ENCODE measurements at regions not wholly inside any gene's neighbourhood (a gene's known extent, or its start where the extent isn't known, plus 50 kb on each side); places are given as distances from the start of the nearest gene placed in this dataset.
"Not testable (repeated sequence)": the region's sequence is repeated elsewhere in the genome, so short reads cannot be mapped to it uniquely, and the experiment has no call there.

DNA sequence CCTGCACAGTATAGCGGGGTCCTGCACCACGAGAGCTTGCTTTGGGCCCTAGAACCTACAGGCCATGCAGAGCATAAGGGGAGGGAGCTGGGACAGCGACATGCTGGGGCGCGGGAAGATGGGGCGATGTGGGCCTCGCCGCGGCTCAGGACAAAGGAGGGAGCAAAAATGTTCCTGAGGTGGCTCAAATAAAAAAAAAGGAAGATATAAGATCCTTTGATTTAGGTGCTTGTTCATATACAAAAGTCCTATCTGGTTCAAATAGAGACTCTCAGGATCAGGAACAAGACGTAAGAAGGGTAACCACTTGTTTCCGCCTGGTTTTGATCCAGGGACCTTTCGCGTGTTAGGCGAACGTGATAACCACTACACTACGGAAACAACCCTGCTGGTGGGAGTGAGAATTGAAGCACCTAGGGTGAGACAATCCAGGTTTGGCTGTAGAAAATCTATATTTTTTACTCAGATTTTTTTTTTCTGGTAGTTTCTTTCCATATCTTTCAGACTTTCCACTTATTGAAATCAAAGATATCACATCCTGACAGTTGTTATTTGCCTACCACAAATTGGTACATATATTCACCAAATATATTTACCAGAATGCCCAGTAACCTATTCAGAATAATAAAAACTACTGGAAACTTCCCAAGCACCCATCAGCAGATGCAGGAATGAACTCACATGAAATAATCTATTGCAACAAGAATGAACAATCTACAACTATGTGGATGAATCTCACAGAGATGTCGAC is 177.9 kb upstream of the ZNF184 start:
- Histone ChIP-seq H3K79me2 (ENCODE audit: insufficient read depth, low read length) (no peaks in the 10 kb centered on the region), H3K27ac (ENCODE audit: low read depth, low read length) (no peak overlapping the region), H3K9me3 (ENCODE audit: low read depth, low read length) (no peaks in the 10 kb centered on the region), H3K36me3 (ENCODE audit: insufficient read depth, low read length) (no peaks in the 10 kb centered on the region), H3K4me3 (ENCODE audit: insufficient read depth, low read length) (no peak overlapping the region), H2AFZ (ENCODE audit: low read length) (no peak overlapping the region), H3K4me1 (ENCODE audit: insufficient read depth, low read length) (no peaks in the 10 kb centered on the region), H3K27me3 (ENCODE audit: insufficient read depth, low read length) (no peaks in the 10 kb centered on the region), H3K4me2 (ENCODE audit: insufficient read depth, low read length) (peak overlapping the region; percentile 34), H4K20me1 (ENCODE audit: insufficient read depth, low read length) (no peaks in the 10 kb centered on the region)
- DNase-seq (ENCODE audit: insufficient read length, low spot score, missing footprints): peak; percentile 75
- TF ChIP-seq, protein P1, sequence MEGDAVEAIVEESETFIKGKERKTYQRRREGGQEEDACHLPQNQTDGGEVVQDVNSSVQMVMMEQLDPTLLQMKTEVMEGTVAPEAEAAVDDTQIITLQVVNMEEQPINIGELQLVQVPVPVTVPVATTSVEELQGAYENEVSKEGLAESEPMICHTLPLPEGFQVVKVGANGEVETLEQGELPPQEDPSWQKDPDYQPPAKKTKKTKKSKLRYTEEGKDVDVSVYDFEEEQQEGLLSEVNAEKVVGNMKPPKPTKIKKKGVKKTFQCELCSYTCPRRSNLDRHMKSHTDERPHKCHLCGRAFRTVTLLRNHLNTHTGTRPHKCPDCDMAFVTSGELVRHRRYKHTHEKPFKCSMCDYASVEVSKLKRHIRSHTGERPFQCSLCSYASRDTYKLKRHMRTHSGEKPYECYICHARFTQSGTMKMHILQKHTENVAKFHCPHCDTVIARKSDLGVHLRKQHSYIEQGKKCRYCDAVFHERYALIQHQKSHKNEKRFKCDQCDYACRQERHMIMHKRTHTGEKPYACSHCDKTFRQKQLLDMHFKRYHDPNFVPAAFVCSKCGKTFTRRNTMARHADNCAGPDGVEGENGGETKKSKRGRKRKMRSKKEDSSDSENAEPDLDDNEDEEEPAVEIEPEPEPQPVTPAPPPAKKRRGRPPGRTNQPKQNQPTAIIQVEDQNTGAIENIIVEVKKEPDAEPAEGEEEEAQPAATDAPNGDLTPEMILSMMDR (IDR thresholded peaks at IDR 0.05; ENCODE audit: extremely low read depth, low read depth, low read length): peak; percentile 40

DNA sequence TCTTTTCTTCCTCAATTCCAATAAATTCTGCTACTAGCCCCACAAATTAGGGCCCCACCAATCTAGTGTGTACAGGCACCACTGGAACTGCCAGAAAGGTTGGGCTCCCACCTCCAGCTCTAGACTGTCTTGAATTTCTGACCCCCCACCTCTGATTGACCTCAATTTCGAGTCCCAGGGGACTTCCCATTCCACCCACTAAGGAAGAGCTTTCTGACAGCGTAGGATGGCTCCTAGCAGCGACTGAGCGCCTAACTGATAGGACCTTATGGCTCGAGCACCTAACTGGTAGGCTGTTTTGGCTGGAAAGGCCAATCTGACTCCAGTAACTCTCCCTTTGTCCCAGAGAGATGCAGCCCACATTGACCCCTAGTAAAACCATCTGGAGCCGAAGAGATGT is 171.6 kb upstream of the ZNF184 start:
- H3K4me3 ChIP-seq (ENCODE audit: insufficient read depth, low read length): no peak overlapping the region
- no peak for DNase-seq (ENCODE audit: insufficient read length, low spot score, missing footprints)
- TF ChIP-seq, protein P1 (IDR thresholded peaks at IDR 0.05; ENCODE audit: extremely low read depth, low read depth, low read length): no peak
- H4K20me1 ChIP-seq (ENCODE audit: insufficient read depth, low read length): no peaks in the 10 kb centered on the region
- H3K27ac ChIP-seq (ENCODE audit: low read depth, low read length): no peak overlapping the region
- no peak overlapping the region for H3K4me2 ChIP-seq (ENCODE audit: insufficient read depth, low read length)
- no peaks in the 10 kb centered on the region for H3K4me1 ChIP-seq (ENCODE audit: insufficient read depth, low read length)
- H2AFZ ChIP-seq (ENCODE audit: low read length): no peak overlapping the region
- H3K79me2 ChIP-seq (ENCODE audit: insufficient read depth, low read length): no peaks in the 10 kb centered on the region
- H3K9me3 ChIP-seq (ENCODE audit: low read depth, low read length): no peaks in the 10 kb centered on the region
- no peaks in the 10 kb centered on the region for H3K27me3 ChIP-seq (ENCODE audit: insufficient read depth, low read length)
- H3K36me3 ChIP-seq (ENCODE audit: insufficient read depth, low read length): no peaks in the 10 kb centered on the region

- no peak overlapping the region for H2AFZ ChIP-seq (ENCODE audit: low read length)
- H3K4me1 ChIP-seq (ENCODE audit: insufficient read depth, low read length): no peaks in the 10 kb centered on the region
- H3K4me3 ChIP-seq (ENCODE audit: insufficient read depth, low read length): no peak overlapping the region
- H3K79me2 ChIP-seq (ENCODE audit: insufficient read depth, low read length): no peaks in the 10 kb centered on the region
- no peak overlapping the region for H3K27ac ChIP-seq (ENCODE audit: low read depth, low read length)
- no peak for DNase-seq (ENCODE audit: insufficient read length, low spot score, missing footprints)
- H3K9me3 ChIP-seq (ENCODE audit: low read depth, low read length): no peaks in the 10 kb centered on the region
- TF ChIP-seq, protein P1 (IDR thresholded peaks at IDR 0.05; ENCODE audit: extremely low read depth, low read depth, low read length): no peak
- H3K27me3 ChIP-seq (ENCODE audit: insufficient read depth, low read length): no peaks in the 10 kb centered on the region
- no peaks in the 10 kb centered on the region for H4K20me1 ChIP-seq (ENCODE audit: insufficient read depth, low read length)
- no peak overlapping the region for H3K4me2 ChIP-seq (ENCODE audit: insufficient read depth, low read length)
- no peaks in the 10 kb centered on the region for H3K36me3 ChIP-seq (ENCODE audit: insufficient read depth, low read length)
Measured at GRCh38 chr6:27642744-27643456, 170.0 kb upstream of the ZNF184 start.

DNA sequence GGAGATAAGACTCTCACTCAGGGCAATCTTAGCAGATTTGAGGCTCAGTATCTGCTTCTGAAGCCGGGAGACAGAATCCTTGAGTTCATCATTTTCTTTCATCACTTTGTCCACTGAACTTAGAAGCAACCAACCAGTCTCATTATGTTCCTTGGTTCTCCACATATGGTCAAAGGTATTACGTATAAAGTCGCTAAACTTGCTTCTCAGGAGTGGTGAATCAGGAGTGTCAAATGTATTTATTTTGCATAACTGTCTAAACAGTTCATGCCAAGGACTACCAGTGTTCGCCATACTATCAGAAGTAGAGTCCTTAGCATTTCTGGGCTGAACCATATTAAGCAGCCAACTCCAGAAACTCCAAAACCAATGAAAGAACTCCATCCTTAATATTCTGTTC is 163.0 kb upstream of the ZNF184 start:
- not testable (repeated sequence) for H3K36me3 ChIP-seq (ENCODE audit: insufficient read depth, low read length); H2AFZ ChIP-seq (ENCODE audit: low read length); H3K27ac ChIP-seq (ENCODE audit: low read depth, low read length); H3K4me1 ChIP-seq (ENCODE audit: insufficient read depth, low read length); H3K9me3 ChIP-seq (ENCODE audit: low read depth, low read length); H3K4me3 ChIP-seq (ENCODE audit: insufficient read depth, low read length); H4K20me1 ChIP-seq (ENCODE audit: insufficient read depth, low read length); H3K79me2 ChIP-seq (ENCODE audit: insufficient read depth, low read length); DNase-seq (ENCODE audit: insufficient read length, low spot score, missing footprints); H3K4me2 ChIP-seq (ENCODE audit: insufficient read depth, low read length); H3K27me3 ChIP-seq (ENCODE audit: insufficient read depth, low read length)

GRCh38 chr6:27633221-27633688 is 160.3 kb upstream of the ZNF184 start:
- not testable (repeated sequence) for H3K27me3 ChIP-seq (ENCODE audit: insufficient read depth, low read length); H3K4me1 ChIP-seq (ENCODE audit: insufficient read depth, low read length); DNase-seq (ENCODE audit: insufficient read length, low spot score, missing footprints); H4K20me1 ChIP-seq (ENCODE audit: insufficient read depth, low read length); H2AFZ ChIP-seq (ENCODE audit: low read length); H3K27ac ChIP-seq (ENCODE audit: low read depth, low read length); H3K9me3 ChIP-seq (ENCODE audit: low read depth, low read length); H3K4me2 ChIP-seq (ENCODE audit: insufficient read depth, low read length); H3K36me3 ChIP-seq (ENCODE audit: insufficient read depth, low read length); H3K4me3 ChIP-seq (ENCODE audit: insufficient read depth, low read length); H3K79me2 ChIP-seq (ENCODE audit: insufficient read depth, low read length)

Data from osteoblast (primary cell).